ENCODE measurements at regions not wholly inside any gene's neighbourhood (a gene's known extent, or its start where the extent isn't known, plus 50 kb on each side); places are given as distances from the start of the nearest gene placed in this dataset.

GRCh38 chr21:28266061-28266460, 726.6 kb downstream of the LTN1 start:
- no peak for DNase-seq

GRCh38 chr21:28263974-28264373, 728.7 kb downstream of the LTN1 start:
- DNase-seq = no peak

- DNase-seq = no peak
Observed at GRCh38 chr21:28261298-28261697, 731.4 kb downstream of the LTN1 start.

- DNase-seq = no peak
Observed at GRCh38 chr21:28257276-28257675, 735.4 kb downstream of the LTN1 start.

- DNase-seq = no peak
Observed at GRCh38 chr21:28256837-28257236, 735.8 kb downstream of the LTN1 start.

- DNase-seq = no peak
Observed at GRCh38 chr21:28256420-28256831, 736.3 kb downstream of the LTN1 start.

- DNase-seq = no peak
Observed at GRCh38 chr21:28253961-28254360, 738.7 kb downstream of the LTN1 start.

- DNase-seq = no peak
Observed at GRCh38 chr21:28253338-28253737, 739.3 kb downstream of the LTN1 start.

- DNase-seq = no peak
Observed at GRCh38 chr21:28252928-28253327, 739.7 kb downstream of the LTN1 start.

- DNase-seq = no peak
Observed at GRCh38 chr21:28250946-28251345, 741.7 kb downstream of the LTN1 start.

GRCh38 chr21:28247454-28248020, 745.1 kb downstream of the LTN1 start:
- no peak for DNase-seq

- no peak for DNase-seq
Observed at GRCh38 chr21:28240586-28240985, 752.1 kb downstream of the LTN1 start.

- no peak for DNase-seq
Observed at GRCh38 chr21:28239340-28239739, 753.3 kb downstream of the LTN1 start.

- DNase-seq = no peak
Observed at GRCh38 chr21:28237661-28238060, 755.0 kb downstream of the LTN1 start.

- DNase-seq = peak; percentile 47
Observed at GRCh38 chr21:28235169-28235895, 757.3 kb downstream of the LTN1 start.

- DNase-seq = no peak
Observed at GRCh38 chr21:28234326-28234725, 758.4 kb downstream of the LTN1 start.

GRCh38 chr21:28233536-28234220, 759.0 kb downstream of the LTN1 start:
- no peak for DNase-seq

- DNase-seq = no peak
Observed at GRCh38 chr21:28230559-28230958, 762.1 kb downstream of the LTN1 start.

- no peak for DNase-seq
Observed at GRCh38 chr21:28229814-28230213, 762.9 kb downstream of the LTN1 start.

GRCh38 chr21:28228636-28228995, 764.1 kb downstream of the LTN1 start:
- no peak for DNase-seq

- no peak for DNase-seq
Observed at GRCh38 chr21:28227881-28228635, 764.6 kb downstream of the LTN1 start.

- DNase-seq = no peak
Observed at GRCh38 chr21:28226563-28226962, 766.1 kb downstream of the LTN1 start.

- no peak for DNase-seq
Observed at GRCh38 chr21:28224191-28224726, 768.4 kb downstream of the LTN1 start.

All from KG1 (cell line).